SU-DHL-6 (cell line): ENCODE measurements at regions not wholly inside any gene's neighbourhood (a gene's known extent, or its start where the extent isn't known, plus 50 kb on each side); places are given as distances from the start of the nearest gene placed in this dataset.

Experiments
- CTCF ChIP-seq: fragments of 200-600 bp; sonication (generic); IDR thresholded peaks from one replicate; pipeline ENCODE4 v1.5.1; 2017; ENCODE audit warnings: antibody characterized with exemption, mild to moderate bottlenecking, low read length, moderate library complexity; ENCODE audit not compliant: insufficient read depth, poor library complexity, severe bottlenecking
- EZH2phosphoT487 ChIP-seq: fragments of 200-600 bp; sonication (generic), shearing (Covaris generic); conservative IDR thresholded peaks from 2 replicates; pipeline ENCODE4 v1.6.1; 2018; ENCODE audit warnings: mild to moderate bottlenecking, antibody characterized with exemption, low read length, moderate library complexity, mixed read lengths

DNA sequence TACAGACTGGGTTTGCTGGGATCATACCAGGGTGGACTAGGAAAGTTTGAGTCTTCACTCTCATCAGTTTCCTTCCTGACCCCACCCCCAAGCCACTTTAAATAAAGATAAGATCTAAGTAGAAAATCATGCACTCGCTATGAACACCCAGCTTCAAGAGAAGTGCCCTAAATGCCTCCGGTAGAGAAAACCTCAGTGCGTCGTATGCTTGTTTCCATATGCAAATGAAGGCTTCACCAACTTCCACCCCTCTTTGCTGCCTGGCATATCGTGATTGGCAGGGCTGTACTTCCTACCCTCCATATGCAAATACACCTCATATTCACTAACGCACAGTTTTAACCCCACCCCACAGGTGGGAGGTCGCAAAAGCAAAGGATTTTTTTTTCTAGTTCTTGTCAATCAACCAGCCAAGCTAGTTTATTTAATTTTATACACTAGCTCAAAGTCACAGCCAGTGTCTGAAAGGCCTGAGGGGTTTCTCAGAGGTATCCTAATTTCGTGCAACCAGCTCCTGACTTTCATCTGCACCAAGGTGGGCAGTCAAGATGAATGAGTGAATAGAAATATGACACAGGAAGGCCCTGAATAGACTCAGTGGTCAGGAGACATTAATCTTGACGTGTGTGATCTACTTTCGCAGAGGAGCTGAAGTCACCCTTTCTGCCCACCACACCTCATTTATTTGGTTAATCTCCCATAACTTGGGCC, 121.1 kb upstream of the TSHZ3 start:
- TF ChIP-seq CTCF (no peak), EZH2phosphoT487 (no peak)
